ENCODE measurements at regions not wholly inside any gene's neighbourhood (a gene's known extent, or its start where the extent isn't known, plus 50 kb on each side); places are given as distances from the start of the nearest gene placed in this dataset.

DNA sequence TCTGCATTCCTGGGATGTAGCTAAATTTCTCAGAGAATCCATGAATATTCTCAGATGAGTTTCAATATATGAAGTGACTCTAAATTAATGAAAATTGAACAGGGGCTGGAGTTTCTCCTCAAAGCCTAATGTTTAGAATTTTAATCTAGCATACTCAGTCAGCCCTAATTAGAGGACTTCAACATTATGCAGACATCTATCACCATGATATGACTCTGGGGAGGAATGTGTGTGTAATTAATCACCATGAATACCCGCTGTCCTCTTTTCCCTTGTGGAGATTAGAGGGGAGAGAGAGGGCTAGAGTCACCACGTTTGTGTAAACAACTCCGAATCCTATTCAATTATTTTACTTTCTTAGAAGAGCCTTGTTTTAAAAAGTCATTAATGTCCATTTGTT, 698.6 kb upstream of the MDGA2 start:
- no peaks in the 10 kb centered on the region for H3K4me1 ChIP-seq (ENCODE audit: insufficient read depth, low read length)
- no peak overlapping the region for H3K4me2 ChIP-seq (ENCODE audit: low read length)
- H3K36me3 ChIP-seq (ENCODE audit: low read depth, low read length): no peaks in the 10 kb centered on the region
- BruUV-seq (replicated peaks): no TSS peak
- intact Hi-C loops (cut with micrococcal nuclease): no loop called here
- ATAC-seq (no peak), DNase-seq (no peak)
- no peaks in the 10 kb centered on the region for H3K9me2 ChIP-seq (replicated peaks; ENCODE audit: low read length)
- no peaks in the 10 kb centered on the region for H4K20me1 ChIP-seq (ENCODE audit: low read length)
- H3K27ac ChIP-seq (ENCODE audit: low read length): no peak overlapping the region
- H2AFZ ChIP-seq (ENCODE audit: low read length): no peak overlapping the region
- no peak overlapping the region for H3K4me3 ChIP-seq (ENCODE audit: low read length)
- no peak overlapping the region for H3K9ac ChIP-seq (ENCODE audit: low read length)
- no peak for TF ChIP-seq EZH2 (IDR thresholded peaks at IDR 0.05; ENCODE audit: low read length, unreplicated experiment)
- CTCF ChIA-PET: no interaction called here
- no peaks in the 10 kb centered on the region for H3K79me2 ChIP-seq (ENCODE audit: low read length)
- peaks cover 18% of the 10 kb centered on the region; the same call in 1 of the 2 replicates for H3K27me3 ChIP-seq (ENCODE audit: low read length)
- no peaks in the 10 kb centered on the region for H3K9me3 ChIP-seq (ENCODE audit: low read length)
- no peaks in the 10 kb centered on the region for H3F3A ChIP-seq (ENCODE audit: low read length, unreplicated experiment)
- POLR2A ChIA-PET (ENCODE audit: unreplicated experiment): no interaction called here

DNA sequence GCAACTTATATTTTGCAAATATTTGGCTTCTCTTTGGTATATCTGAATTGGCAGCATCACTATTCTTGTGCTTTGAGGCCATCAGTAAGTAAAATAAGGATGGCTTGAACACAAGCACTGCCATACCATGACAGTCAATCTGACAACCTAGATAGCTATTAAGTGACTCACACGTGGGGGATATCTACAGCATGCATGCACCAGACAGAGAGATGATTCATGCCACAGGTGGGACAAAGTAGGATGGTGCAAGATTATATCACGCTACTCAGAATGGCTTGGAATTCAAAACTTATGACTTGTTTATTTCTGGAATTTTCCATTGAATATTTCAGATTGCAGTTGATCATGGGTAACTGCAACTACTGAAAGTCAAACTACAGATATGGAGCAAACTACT, 675.6 kb upstream of the MDGA2 start:
- Histone ChIP-seq H4K20me1 (ENCODE audit: low read length) (no peaks in the 10 kb centered on the region), H3K4me2 (ENCODE audit: low read length) (peak overlapping the region; percentile 34), H3K27me3 (ENCODE audit: low read length) (no peaks in the 10 kb centered on the region), H3K27ac (ENCODE audit: low read length) (no peak overlapping the region), H3K9me2 (replicated peaks; ENCODE audit: low read length) (no peaks in the 10 kb centered on the region), H3K36me3 (ENCODE audit: low read depth, low read length) (no peaks in the 10 kb centered on the region), H3K4me3 (ENCODE audit: low read length) (no peak overlapping the region), H3K9me3 (ENCODE audit: low read length) (no peaks in the 10 kb centered on the region), H3K79me2 (ENCODE audit: low read length) (no peaks in the 10 kb centered on the region), H2AFZ (ENCODE audit: low read length) (no peak overlapping the region), H3F3A (ENCODE audit: low read length, unreplicated experiment) (no peaks in the 10 kb centered on the region), H3K4me1 (ENCODE audit: insufficient read depth, low read length) (peaks cover 26% of the 10 kb centered on the region), H3K9ac (ENCODE audit: low read length) (no peak overlapping the region)
- TF ChIP-seq, protein P1, sequence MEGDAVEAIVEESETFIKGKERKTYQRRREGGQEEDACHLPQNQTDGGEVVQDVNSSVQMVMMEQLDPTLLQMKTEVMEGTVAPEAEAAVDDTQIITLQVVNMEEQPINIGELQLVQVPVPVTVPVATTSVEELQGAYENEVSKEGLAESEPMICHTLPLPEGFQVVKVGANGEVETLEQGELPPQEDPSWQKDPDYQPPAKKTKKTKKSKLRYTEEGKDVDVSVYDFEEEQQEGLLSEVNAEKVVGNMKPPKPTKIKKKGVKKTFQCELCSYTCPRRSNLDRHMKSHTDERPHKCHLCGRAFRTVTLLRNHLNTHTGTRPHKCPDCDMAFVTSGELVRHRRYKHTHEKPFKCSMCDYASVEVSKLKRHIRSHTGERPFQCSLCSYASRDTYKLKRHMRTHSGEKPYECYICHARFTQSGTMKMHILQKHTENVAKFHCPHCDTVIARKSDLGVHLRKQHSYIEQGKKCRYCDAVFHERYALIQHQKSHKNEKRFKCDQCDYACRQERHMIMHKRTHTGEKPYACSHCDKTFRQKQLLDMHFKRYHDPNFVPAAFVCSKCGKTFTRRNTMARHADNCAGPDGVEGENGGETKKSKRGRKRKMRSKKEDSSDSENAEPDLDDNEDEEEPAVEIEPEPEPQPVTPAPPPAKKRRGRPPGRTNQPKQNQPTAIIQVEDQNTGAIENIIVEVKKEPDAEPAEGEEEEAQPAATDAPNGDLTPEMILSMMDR (conservative IDR thresholded peaks at IDR 0.05; ENCODE audit: low read depth, low read length): no peak
- TF ChIP-seq EZH2 (IDR thresholded peaks at IDR 0.05; ENCODE audit: low read length, unreplicated experiment): no peak
- no peak for TF ChIP-seq EZH2phosphoT487 (IDR thresholded peaks at IDR 0.05; ENCODE audit: borderline replicate concordance, low read length)
- BruUV-seq (replicated peaks): no TSS peak
- CTCF ChIA-PET: no interaction called here
- ATAC-seq (peak; percentile 45; the same call in 1 of the 2 replicates), DNase-seq (peak; percentile 91)
- intact Hi-C loops (cut with micrococcal nuclease): no loop called here
- POLR2A ChIA-PET (ENCODE audit: unreplicated experiment): no interaction called here

GRCh38 chr14:48349689-48350088, 674.3 kb upstream of the MDGA2 start:
- POLR2A ChIA-PET (ENCODE audit: unreplicated experiment): no interaction called here
- no peaks in the 10 kb centered on the region for H3K79me2 ChIP-seq (ENCODE audit: low read length)
- intact Hi-C loops (cut with micrococcal nuclease): no loop called here
- peak; percentile 69 for DNase-seq
- CTCF ChIA-PET: no interaction called here
- peak; percentile 22; the same call in 1 of the 2 replicates for ATAC-seq
- no peak for TF ChIP-seq EZH2 (IDR thresholded peaks at IDR 0.05; ENCODE audit: low read length, unreplicated experiment)
- TF ChIP-seq, protein P1 (conservative IDR thresholded peaks at IDR 0.05; ENCODE audit: low read depth, low read length): no peak
- TF ChIP-seq EZH2phosphoT487 (IDR thresholded peaks at IDR 0.05; ENCODE audit: borderline replicate concordance, low read length): no peak
- no peak overlapping the region for H3K4me3 ChIP-seq (ENCODE audit: low read length)
- peak overlapping the region; percentile 16; the same call in 1 of the 2 replicates for H3K4me2 ChIP-seq (ENCODE audit: low read length)
- no peaks in the 10 kb centered on the region for H4K20me1 ChIP-seq (ENCODE audit: low read length)
- H3K27ac ChIP-seq (ENCODE audit: low read length): peak overlapping the region; percentile 5; the same call in 1 of the 2 replicates
- H3K4me1 ChIP-seq (ENCODE audit: insufficient read depth, low read length): peaks cover 26% of the 10 kb centered on the region
- H3F3A ChIP-seq (ENCODE audit: low read length, unreplicated experiment): no peaks in the 10 kb centered on the region
- H3K9me3 ChIP-seq (ENCODE audit: low read length): no peaks in the 10 kb centered on the region
- H3K9me2 ChIP-seq (replicated peaks; ENCODE audit: low read length): no peaks in the 10 kb centered on the region
- no peak overlapping the region for H2AFZ ChIP-seq (ENCODE audit: low read length)
- no peak overlapping the region for H3K9ac ChIP-seq (ENCODE audit: low read length)
- no TSS peak for BruUV-seq (replicated peaks)
- no peaks in the 10 kb centered on the region for H3K27me3 ChIP-seq (ENCODE audit: low read length)
- no peaks in the 10 kb centered on the region for H3K36me3 ChIP-seq (ENCODE audit: low read depth, low read length)
